PC-9 (cell line): ENCODE measurements at regions not wholly inside any gene's neighbourhood (a gene's known extent, or its start where the extent isn't known, plus 50 kb on each side); places are given as distances from the start of the nearest gene placed in this dataset.

ENCODE experiments used
- CTCF ChIP-seq: fragments of 200-600 bp; sonication (generic); conservative IDR thresholded peaks from 2 replicates; pipeline ENCODE4 v1.6.1; 2017; ENCODE audit warnings: mixed run types, antibody characterized with exemption, mild to moderate bottlenecking, moderate library complexity
- EZH2 ChIP-seq: fragments of 200-600 bp; sonication (generic); IDR thresholded peaks from 2 replicates; pipeline ENCODE4 v1.8.0; 2017; ENCODE audit warnings: antibody characterized with exemption, low read depth

- TF ChIP-seq EZH2 (no peak), CTCF (no peak)
Measured at GRCh38 chr3:38989917-38990510, 61.7 kb downstream of the SCN11A start.
